H1 (cell line): ENCODE measurements at regions not wholly inside any gene's neighbourhood (a gene's known extent, or its start where the extent isn't known, plus 50 kb on each side); places are given as distances from the start of the nearest gene placed in this dataset.

ENCODE experiments used
- EZH2 ChIP-seq: fragments of 200-600 bp; sonication (generic); IDR thresholded peaks from 2 replicates; pipeline ENCODE4 v1.7.1; 2012; ENCODE audit warnings: low read depth, mild to moderate bottlenecking, moderate library complexity, low read length, inconsistent platforms; ENCODE audit not compliant: severe bottlenecking
- JUN ChIP-seq: IDR thresholded peaks from 2 replicates; pipeline ENCODE4 v1.6.1; 2011; ENCODE audit warnings: low read depth, mild to moderate bottlenecking, improper control_type of control experiment, low read length
- KDM5A ChIP-seq: fragments of 200-600 bp; IDR thresholded peaks from 2 replicates; pipeline ENCODE4 v1.7.1; 2012; ENCODE audit warnings: mild to moderate bottlenecking, low read length, inconsistent platforms, mixed read lengths
- POLR2A ChIP-seq, 2 experiments: IDR thresholded peaks; 1 replicate in 1 of 2; 2 replicates in 1 of 2; pipeline ENCODE4 v1.6.1; 2011; ENCODE audit warnings: low read depth in 2 of 2, low read length in 2 of 2, mild to moderate bottlenecking in 2 of 2; ENCODE audit errors: control extremely low read depth in 1 of 2
- POLR2AphosphoS5 ChIP-seq: IDR thresholded peaks from 2 replicates; pipeline ENCODE4 v1.6.1; 2011; ENCODE audit warnings: low read depth, low read length
- SIRT6 ChIP-seq: IDR thresholded peaks from one replicate; pipeline ENCODE4 v1.7.1; 2012; ENCODE audit warnings: low read length, inconsistent platforms
- SIX5 ChIP-seq: IDR thresholded peaks from 2 replicates; pipeline ENCODE4 v1.6.1; 2011; ENCODE audit warnings: mild to moderate bottlenecking, low read depth, low read length
- SP2 ChIP-seq: IDR thresholded peaks from 2 replicates; pipeline ENCODE4 v1.6.1; 2012; ENCODE audit warnings: mild to moderate bottlenecking, low read length, inconsistent platforms
- ZNF274 ChIP-seq: IDR thresholded peaks from 2 replicates; pipeline ENCODE4 v1.7.0; 2012; ENCODE audit warnings: low read length, borderline replicate concordance; ENCODE audit errors: extremely low read depth
- TF ChIP-seq, protein P1 (sequence below), 3 experiments: IDR thresholded peaks; 1 replicate in 2 of 3; 2 replicates in 1 of 3; pipeline versions ENCODE4 v1.5.1 to v1.6.1; 2011; ENCODE audit warnings: low read length in 3 of 3, mild to moderate bottlenecking in 3 of 3, inconsistent platforms in 2 of 3, low read depth in 1 of 3, moderate library complexity in 1 of 3; ENCODE audit not compliant: insufficient read depth in 1 of 3; ENCODE audit errors: control extremely low read depth in 1 of 3
- TF ChIP-seq, protein P2 (sequence below): IDR thresholded peaks from 2 replicates; pipeline ENCODE4 v1.6.1; 2012; ENCODE audit warnings: low read length, inconsistent platforms

DNA sequence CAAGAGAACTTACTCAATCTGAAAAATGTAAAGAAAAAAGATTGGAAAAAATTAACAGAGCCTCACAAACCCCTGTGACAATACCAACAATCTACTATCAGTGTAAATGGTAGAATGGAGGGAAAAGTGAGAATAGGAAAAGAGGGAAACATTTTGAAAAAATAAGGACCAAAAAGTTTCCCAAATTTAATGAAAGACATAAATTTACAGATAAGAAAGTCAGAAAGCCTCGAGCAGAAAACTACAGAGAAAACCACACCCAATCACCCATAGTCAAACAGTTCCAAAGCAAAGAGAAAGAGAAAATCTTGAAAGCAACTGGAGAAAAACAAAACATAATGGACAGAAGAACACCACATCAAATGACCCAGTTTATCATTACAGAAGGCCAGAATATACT lies 142.7 kb upstream of the DIO3 start:
- no peak for TF ChIP-seq SIX5
- TF ChIP-seq, protein P1, sequence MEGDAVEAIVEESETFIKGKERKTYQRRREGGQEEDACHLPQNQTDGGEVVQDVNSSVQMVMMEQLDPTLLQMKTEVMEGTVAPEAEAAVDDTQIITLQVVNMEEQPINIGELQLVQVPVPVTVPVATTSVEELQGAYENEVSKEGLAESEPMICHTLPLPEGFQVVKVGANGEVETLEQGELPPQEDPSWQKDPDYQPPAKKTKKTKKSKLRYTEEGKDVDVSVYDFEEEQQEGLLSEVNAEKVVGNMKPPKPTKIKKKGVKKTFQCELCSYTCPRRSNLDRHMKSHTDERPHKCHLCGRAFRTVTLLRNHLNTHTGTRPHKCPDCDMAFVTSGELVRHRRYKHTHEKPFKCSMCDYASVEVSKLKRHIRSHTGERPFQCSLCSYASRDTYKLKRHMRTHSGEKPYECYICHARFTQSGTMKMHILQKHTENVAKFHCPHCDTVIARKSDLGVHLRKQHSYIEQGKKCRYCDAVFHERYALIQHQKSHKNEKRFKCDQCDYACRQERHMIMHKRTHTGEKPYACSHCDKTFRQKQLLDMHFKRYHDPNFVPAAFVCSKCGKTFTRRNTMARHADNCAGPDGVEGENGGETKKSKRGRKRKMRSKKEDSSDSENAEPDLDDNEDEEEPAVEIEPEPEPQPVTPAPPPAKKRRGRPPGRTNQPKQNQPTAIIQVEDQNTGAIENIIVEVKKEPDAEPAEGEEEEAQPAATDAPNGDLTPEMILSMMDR (IDR thresholded peaks at IDR 0.05; ENCODE audit: control extremely low read depth in 1 of 3, insufficient read depth in 1 of 3, low read depth in 1 of 3, low read length in 3 of 3) = no peak
- TF ChIP-seq SP2 = no peak
- TF ChIP-seq KDM5A = no peak
- no peak for TF ChIP-seq ZNF274
- no peak for TF ChIP-seq EZH2
- TF ChIP-seq POLR2AphosphoS5 = no peak
- no peak for TF ChIP-seq SIRT6
- no peak for TF ChIP-seq JUN
- TF ChIP-seq POLR2A (IDR thresholded peaks at IDR 0.05; ENCODE audit: control extremely low read depth in 1 of 2, low read depth in 2 of 2, low read length in 2 of 2) = no peak
- TF ChIP-seq, protein P2, sequence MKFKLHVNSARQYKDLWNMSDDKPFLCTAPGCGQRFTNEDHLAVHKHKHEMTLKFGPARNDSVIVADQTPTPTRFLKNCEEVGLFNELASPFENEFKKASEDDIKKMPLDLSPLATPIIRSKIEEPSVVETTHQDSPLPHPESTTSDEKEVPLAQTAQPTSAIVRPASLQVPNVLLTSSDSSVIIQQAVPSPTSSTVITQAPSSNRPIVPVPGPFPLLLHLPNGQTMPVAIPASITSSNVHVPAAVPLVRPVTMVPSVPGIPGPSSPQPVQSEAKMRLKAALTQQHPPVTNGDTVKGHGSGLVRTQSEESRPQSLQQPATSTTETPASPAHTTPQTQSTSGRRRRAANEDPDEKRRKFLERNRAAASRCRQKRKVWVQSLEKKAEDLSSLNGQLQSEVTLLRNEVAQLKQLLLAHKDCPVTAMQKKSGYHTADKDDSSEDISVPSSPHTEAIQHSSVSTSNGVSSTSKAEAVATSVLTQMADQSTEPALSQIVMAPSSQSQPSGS = no peak
